HEK293 (cell line): ENCODE measurements at regions not wholly inside any gene's neighbourhood (a gene's known extent, or its start where the extent isn't known, plus 50 kb on each side); places are given as distances from the start of the nearest gene placed in this dataset.

Experiments used
- CTCF ChIA-PET: fragments of 350-600 bp; formaldehyde crosslinking; extraction: SDS; loops from one replicate; lab custom pipeline; 2021; ENCODE audit warnings: antibody characterized with exemption; lab: Yijun Ruan, JAX
- POLR2A ChIA-PET: fragments of 300-600 bp; formaldehyde crosslinking; extraction: SDS; loops from one replicate; lab custom pipeline; 2020; ENCODE audit warnings: antibody characterized with exemption, inconsistent platforms; lab: Yijun Ruan, JAX
- H3K27ac ChIP-seq: fragments of 200-500 bp; sonication (Bioruptor generic); 2 replicates; pipeline ENCODE4 v1.5.1; 2014; ENCODE audit warnings: low read depth, low read length, control low read depth, inconsistent platforms; ENCODE audit errors: extremely low read depth
- H3K36me3 ChIP-seq, 2 experiments: fragments of 200-500 bp in 1 of 2; sonication (Bioruptor generic) in 1 of 2; 1 replicate in 1 of 2; 2 replicates in 1 of 2; pipeline ENCODE4 v1.5.1; 2014 to 2017; ENCODE audit warnings: inconsistent platforms in 2 of 2, low read length in 2 of 2; ENCODE audit not compliant: control insufficient read depth in 2 of 2, insufficient read depth in 1 of 2
- H3K4me1 ChIP-seq: fragments of 200-500 bp; sonication (Bioruptor generic); 2 replicates; pipeline ENCODE4 v1.5.1; 2014; ENCODE audit warnings: mild to moderate bottlenecking, low read length, inconsistent platforms; ENCODE audit not compliant: control insufficient read depth, insufficient read depth
- H3K4me3 ChIP-seq: 2 replicates; pipeline ENCODE4 v1.5.1; 2011; ENCODE audit warnings: low read depth, mild to moderate bottlenecking, control low read depth, low read length, moderate library complexity
- H3K9me3 ChIP-seq: fragments of 200-500 bp; sonication (Bioruptor generic); 2 replicates; pipeline ENCODE4 v1.5.1; 2014; ENCODE audit warnings: low read depth, low read length, inconsistent platforms; ENCODE audit not compliant: control insufficient read depth, insufficient read depth
- ELK4 ChIP-seq: IDR thresholded peaks from 2 replicates; pipeline ENCODE4 v1.6.1; 2011; ENCODE audit warnings: mild to moderate bottlenecking, low read depth, low read length, borderline replicate concordance
- HOXA7 ChIP-seq: sonication (generic); formaldehyde crosslinking; IDR thresholded peaks from 2 replicates; pipeline ENCODE4 v1.8.1; 2022; ENCODE audit warnings: missing genetic modification reagents, borderline replicate concordance
- MYNN ChIP-seq: fragments of 450-650 bp; formaldehyde crosslinking; IDR thresholded peaks from 2 replicates; pipeline ENCODE4 v1.5.1; 2016; ENCODE audit warnings: missing biosample characterization, missing genetic modification characterization, borderline replicate concordance
- MZF1 ChIP-seq: fragments of 450-650 bp; formaldehyde crosslinking; IDR thresholded peaks from 2 replicates; pipeline ENCODE4 v1.5.1; 2017; ENCODE audit warnings: missing biosample characterization, missing genetic modification characterization, borderline replicate concordance
- PRDM1 ChIP-seq: fragments of 450-650 bp; formaldehyde crosslinking; IDR thresholded peaks from 2 replicates; pipeline ENCODE4; 2016; ENCODE audit warnings: missing biosample characterization, missing genetic modification characterization
- RBAK ChIP-seq: fragments of 450-650 bp; formaldehyde crosslinking; IDR thresholded peaks from 2 replicates; pipeline ENCODE4 v1.5.1; 2016; ENCODE audit warnings: missing biosample characterization, missing genetic modification characterization
- SCRT1 ChIP-seq: fragments of 450-650 bp; formaldehyde crosslinking; IDR thresholded peaks from 2 replicates; pipeline ENCODE4 v1.5.1; 2016; ENCODE audit warnings: missing biosample characterization, missing genetic modification characterization, borderline replicate concordance
- SCRT2 ChIP-seq: fragments of 450-650 bp; formaldehyde crosslinking; IDR thresholded peaks from 2 replicates; pipeline ENCODE4 v1.5.1; 2016; ENCODE audit warnings: missing biosample characterization, missing genetic modification characterization
- SP3 ChIP-seq: fragments of 450-650 bp; formaldehyde crosslinking; IDR thresholded peaks from 2 replicates; pipeline ENCODE4 v1.5.1; 2016; ENCODE audit warnings: missing biosample characterization, missing genetic modification characterization
- TRIM28 ChIP-seq: IDR thresholded peaks from 2 replicates; pipeline ENCODE4 v1.6.1; 2011; ENCODE audit warnings: low read length, control low read depth, borderline replicate concordance
- WT1 ChIP-seq: fragments of 450-650 bp; formaldehyde crosslinking; IDR thresholded peaks from 2 replicates; pipeline ENCODE4 v1.5.1; 2016; ENCODE audit warnings: missing biosample characterization, missing genetic modification characterization
- ZBTB7A ChIP-seq: fragments of 450-650 bp; formaldehyde crosslinking; IDR thresholded peaks from 2 replicates; pipeline ENCODE4 v1.5.1; 2016; ENCODE audit warnings: low read depth, missing biosample characterization, missing genetic modification characterization
- ZEB2 ChIP-seq: fragments of 450-650 bp; formaldehyde crosslinking; IDR thresholded peaks from 2 replicates; pipeline ENCODE4 v1.5.1; 2016; ENCODE audit warnings: missing biosample characterization, missing genetic modification characterization
- ZNF155 ChIP-seq: fragments of 450-650 bp; formaldehyde crosslinking; IDR thresholded peaks from 2 replicates; pipeline ENCODE4 v1.5.1; 2016; ENCODE audit warnings: missing biosample characterization, missing genetic modification characterization
- ZNF19 ChIP-seq: fragments of 450-650 bp; formaldehyde crosslinking; IDR thresholded peaks from 2 replicates; pipeline ENCODE4; 2016; ENCODE audit warnings: missing biosample characterization, missing genetic modification characterization, low read depth
- ZNF202 ChIP-seq: fragments of 450-650 bp; formaldehyde crosslinking; IDR thresholded peaks from 2 replicates; pipeline ENCODE4 v1.5.1; 2016; ENCODE audit warnings: missing biosample characterization, missing genetic modification characterization, borderline replicate concordance
- ZNF211 ChIP-seq: fragments of 450-650 bp; formaldehyde crosslinking; IDR thresholded peaks from 2 replicates; pipeline ENCODE4 v1.5.1; 2016; ENCODE audit warnings: low read depth, missing biosample characterization, missing genetic modification characterization
- ZNF26 ChIP-seq: fragments of 450-650 bp; formaldehyde crosslinking; IDR thresholded peaks from 2 replicates; pipeline ENCODE4 v1.5.1; 2016; ENCODE audit warnings: missing biosample characterization, missing genetic modification characterization
- ZNF366 ChIP-seq: fragments of 450-650 bp; formaldehyde crosslinking; conservative IDR thresholded peaks from 2 replicates; pipeline ENCODE4 v1.5.1; 2016; ENCODE audit warnings: missing biosample characterization, missing genetic modification characterization
- ZNF37A ChIP-seq: fragments of 450-650 bp; IDR thresholded peaks from 2 replicates; pipeline ENCODE4 v1.5.1; 2018; ENCODE audit warnings: missing biosample characterization, missing genetic modification characterization
- ZNF391 ChIP-seq: fragments of 450-650 bp; formaldehyde crosslinking; IDR thresholded peaks from 2 replicates; pipeline ENCODE4 v1.5.1; 2016; ENCODE audit warnings: low read depth, missing biosample characterization, missing genetic modification characterization, borderline replicate concordance
- ZNF398 ChIP-seq: fragments of 450-650 bp; formaldehyde crosslinking; IDR thresholded peaks from 2 replicates; pipeline ENCODE4 v1.5.1; 2017; ENCODE audit warnings: missing biosample characterization, missing genetic modification characterization
- ZNF404 ChIP-seq: fragments of 450-650 bp; formaldehyde crosslinking; IDR thresholded peaks from 2 replicates; pipeline ENCODE4 v1.5.1; 2017; ENCODE audit warnings: missing biosample characterization, missing genetic modification characterization
- ZNF423 ChIP-seq: fragments of 450-650 bp; formaldehyde crosslinking; IDR thresholded peaks from 2 replicates; pipeline ENCODE4 v1.5.1; 2016; ENCODE audit warnings: missing biosample characterization, missing genetic modification characterization
- ZNF433 ChIP-seq: fragments of 450-650 bp; formaldehyde crosslinking; IDR thresholded peaks from 2 replicates; pipeline ENCODE4 v1.5.1; 2016; ENCODE audit warnings: missing biosample characterization, missing genetic modification characterization, low read depth
- ZNF521 ChIP-seq: fragments of 450-650 bp; formaldehyde crosslinking; IDR thresholded peaks from 2 replicates; pipeline ENCODE4 v1.5.1; 2017; ENCODE audit warnings: missing biosample characterization, mild to moderate bottlenecking, missing genetic modification characterization
- ZNF530 ChIP-seq: fragments of 450-650 bp; formaldehyde crosslinking; IDR thresholded peaks from 2 replicates; pipeline ENCODE4 v1.5.1; 2016; ENCODE audit warnings: low read depth, missing biosample characterization, missing genetic modification characterization
- ZNF549 ChIP-seq: fragments of 450-650 bp; IDR thresholded peaks from 2 replicates; pipeline ENCODE4 v1.5.1; 2018; ENCODE audit warnings: missing biosample characterization, missing genetic modification characterization, mild to moderate bottlenecking, inconsistent platforms, moderate library complexity
- ZNF596 ChIP-seq: fragments of 450-650 bp; IDR thresholded peaks from 2 replicates; pipeline ENCODE4 v1.5.0; 2018; ENCODE audit warnings: missing biosample characterization, mild to moderate bottlenecking, missing genetic modification characterization, moderate library complexity
- ZNF600 ChIP-seq: fragments of 450-650 bp; formaldehyde crosslinking; IDR thresholded peaks from 2 replicates; pipeline ENCODE4 v1.5.1; 2016; ENCODE audit warnings: missing biosample characterization, missing genetic modification characterization
- ZNF621 ChIP-seq: fragments of 450-650 bp; formaldehyde crosslinking; IDR thresholded peaks from 2 replicates; pipeline ENCODE4 v1.5.1; 2017; ENCODE audit warnings: missing biosample characterization, missing genetic modification characterization
- ZNF623 ChIP-seq: fragments of 450-650 bp; formaldehyde crosslinking; IDR thresholded peaks from 2 replicates; pipeline ENCODE4 v1.5.1; 2016; ENCODE audit warnings: missing biosample characterization, missing genetic modification characterization
- ZNF660 ChIP-seq: fragments of 450-650 bp; IDR thresholded peaks from 2 replicates; pipeline ENCODE4 v1.5.1; 2018; ENCODE audit warnings: missing biosample characterization, mild to moderate bottlenecking, missing genetic modification characterization
- ZNF76 ChIP-seq: fragments of 450-650 bp; formaldehyde crosslinking; IDR thresholded peaks from 2 replicates; pipeline ENCODE4; 2016; ENCODE audit warnings: low read depth, missing biosample characterization, missing genetic modification characterization, borderline replicate concordance
- ZSCAN16 ChIP-seq: fragments of 450-650 bp; formaldehyde crosslinking; IDR thresholded peaks from 2 replicates; pipeline ENCODE4 v1.5.1; 2016; ENCODE audit warnings: missing biosample characterization, missing genetic modification characterization
- TF ChIP-seq, protein P1 (sequence below): fragments of 450-650 bp; formaldehyde crosslinking; IDR thresholded peaks from 2 replicates; pipeline ENCODE4 v1.5.1; 2016; ENCODE audit warnings: missing biosample characterization, missing genetic modification characterization

- H3K27ac ChIP-seq: no peak overlapping the region
- no peaks in the 10 kb centered on the region for H3K4me1 ChIP-seq
- H3K9me3 ChIP-seq: no peaks in the 10 kb centered on the region
- TF ChIP-seq ZNF37A (tag by site-specific recombination): no peak
- TF ChIP-seq SCRT1 (tag by site-specific recombination): peak; percentile 13; the same call in 1 of the 2 replicates
- no peaks in the 10 kb centered on the region for H3K36me3 ChIP-seq
- ChIA-PET CTCF (no interaction called here), POLR2A (no interaction called here)
- no peak overlapping the region for H3K4me3 ChIP-seq
Measured at GRCh38 chr1:87799451-87799850, 470.8 kb downstream of the LMO4 start.

DNA sequence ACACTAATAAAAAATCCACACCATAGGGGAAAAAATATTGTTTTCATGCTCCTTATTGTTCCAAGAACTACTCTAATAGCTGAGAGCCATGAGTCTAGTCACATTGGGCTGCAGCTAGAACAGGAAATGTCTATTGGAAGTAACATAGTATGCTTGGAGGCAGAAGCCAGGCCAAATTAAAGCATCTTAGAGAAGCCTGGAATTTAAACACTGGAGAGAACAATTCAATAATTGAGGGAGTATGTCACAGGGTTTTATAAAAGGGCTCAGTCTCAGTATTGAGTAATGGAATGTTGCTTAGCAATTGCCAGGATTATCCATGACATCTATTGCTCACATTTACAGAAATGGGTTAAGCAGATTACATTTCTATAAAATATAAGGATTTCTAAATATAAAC, 471.3 kb downstream of the LMO4 start:
- ChIA-PET POLR2A (no interaction called here), CTCF (no interaction called here)

GRCh38 chr1:87803375-87803774, 474.7 kb downstream of the LMO4 start:
- Histone ChIP-seq H3K9me3 (no peaks in the 10 kb centered on the region), H3K27ac (no peak overlapping the region), H3K36me3 (no peaks in the 10 kb centered on the region), H3K4me3 (no peak overlapping the region), H3K4me1 (no peaks in the 10 kb centered on the region)
- ChIA-PET CTCF (interaction anchor here (1.0 kb wide), 1 partner anchor 8 kb away, joined by 4 read pairs; no protein-coding TSS in a partner anchor), POLR2A (interaction anchor here (0.5 kb wide), 1 partner anchor 30 kb away, joined by 8 read pairs; no protein-coding TSS in a partner anchor)
- TF ChIP-seq TRIM28 (no peak), ZNF404 (tag by site-specific recombination) (no peak), ZNF76 (no peak), MYNN (tag by site-specific recombination) (no peak), ZNF366 (tag by site-specific recombination) (no peak), PRDM1 (tag by site-specific recombination) (no peak), ZNF398 (tag by site-specific recombination) (no peak), ZNF623 (no peak), ZNF37A (tag by site-specific recombination) (no peak), ZNF423 (tag by site-specific recombination) (no peak), ZNF549 (tag by site-specific recombination) (no peak), ZNF660 (no peak), ZNF26 (tag by site-specific recombination) (no peak), SCRT2 (no peak), ZNF621 (tag by site-specific recombination) (no peak), HOXA7 (CRISPR knock-in tag) (no peak)

More for the DNA sequence above, 471.3 kb downstream of the LMO4 start:
- H3K4me3 ChIP-seq: no peak overlapping the region
- TF ChIP-seq ZNF521 (tag by site-specific recombination): no peak
- no peak for TF ChIP-seq WT1 (tag by site-specific recombination)
- no peak for TF ChIP-seq ZNF211 (tag by site-specific recombination)
- no peak for TF ChIP-seq ZNF530
- no peak for TF ChIP-seq ZSCAN16 (tag by site-specific recombination)
- TF ChIP-seq ZNF433: no peak
- no peak for TF ChIP-seq ELK4
- TF ChIP-seq ZNF596: no peak
- TF ChIP-seq ZNF19 (tag by site-specific recombination): no peak
- no peak for TF ChIP-seq ZEB2 (tag by site-specific recombination)
- TF ChIP-seq, protein P1, sequence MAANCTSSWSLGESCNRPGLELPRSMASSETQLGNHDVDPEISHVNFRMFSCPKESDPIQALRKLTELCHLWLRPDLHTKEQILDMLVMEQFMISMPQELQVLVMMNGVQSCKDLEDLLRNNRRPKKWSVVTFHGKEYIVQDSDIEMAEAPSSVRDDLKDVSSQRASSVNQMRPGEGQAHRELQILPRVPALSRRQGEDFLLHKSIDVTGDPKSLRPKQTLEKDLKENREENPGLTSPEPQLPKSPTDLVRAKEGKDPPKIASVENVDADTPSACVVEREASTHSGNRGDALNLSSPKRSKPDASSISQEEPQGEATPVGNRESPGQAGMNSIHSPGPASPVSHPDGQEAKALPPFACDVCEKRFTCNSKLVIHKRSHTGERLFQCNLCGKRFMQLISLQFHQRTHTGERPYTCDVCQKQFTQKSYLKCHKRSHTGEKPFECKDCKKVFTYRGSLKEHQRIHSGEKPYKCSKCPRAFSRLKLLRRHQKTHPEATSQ (tag by site-specific recombination): no peak
- TF ChIP-seq RBAK (tag by site-specific recombination): no peak
- no peak for TF ChIP-seq ZNF155 (tag by site-specific recombination)
- no peak for TF ChIP-seq ZNF202 (tag by site-specific recombination)
- TF ChIP-seq MZF1 (tag by site-specific recombination): no peak
- no peak for TF ChIP-seq ZBTB7A (tag by site-specific recombination)
- no peak for TF ChIP-seq HOXA7 (CRISPR knock-in tag)
- TF ChIP-seq SP3 (tag by site-specific recombination): no peak
- no peak for TF ChIP-seq ZNF600
- no peak for TF ChIP-seq ZNF391 (tag by site-specific recombination)
- TF ChIP-seq, all 188 proteins: peak for 0
- H3K27ac ChIP-seq: no peak overlapping the region
- no peaks in the 10 kb centered on the region for H3K4me1 ChIP-seq
- no peaks in the 10 kb centered on the region for H3K9me3 ChIP-seq
- no peaks in the 10 kb centered on the region for H3K36me3 ChIP-seq
